ENCODE measurements at regions not wholly inside any gene's neighbourhood (a gene's known extent, or its start where the extent isn't known, plus 50 kb on each side); places are given as distances from the start of the nearest gene placed in this dataset.
"Not testable (repeated sequence)": the region's sequence is repeated elsewhere in the genome, so short reads cannot be mapped to it uniquely, and the experiment has no call there.

DNA sequence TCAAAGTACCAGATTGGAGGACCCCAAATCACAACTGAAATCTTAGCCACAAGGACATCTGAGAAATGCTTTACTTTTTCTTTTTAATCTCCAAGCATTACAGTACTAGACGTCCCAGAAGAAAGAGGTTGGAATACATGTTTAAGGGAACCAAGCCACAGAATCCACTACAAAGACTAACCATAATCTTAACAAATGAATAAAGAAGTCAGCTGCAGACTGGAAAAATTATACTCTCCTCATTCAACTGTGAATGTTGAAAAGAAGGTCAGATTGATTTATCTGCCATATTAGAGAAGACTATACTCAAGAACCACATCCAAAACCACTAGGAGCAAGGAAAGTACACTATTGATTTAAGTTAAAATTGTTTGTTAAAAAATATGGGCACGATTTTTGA, 102.1 kb upstream of the ABCB5 start:
- no peak for DNase-seq (ENCODE audit: low read depth)
- in situ Hi-C loops (cut with HindIII; ENCODE audit: low pct_unique_long_range_greater_than_20kb, low sequenced_read_pairs), result no loop called here

DNA sequence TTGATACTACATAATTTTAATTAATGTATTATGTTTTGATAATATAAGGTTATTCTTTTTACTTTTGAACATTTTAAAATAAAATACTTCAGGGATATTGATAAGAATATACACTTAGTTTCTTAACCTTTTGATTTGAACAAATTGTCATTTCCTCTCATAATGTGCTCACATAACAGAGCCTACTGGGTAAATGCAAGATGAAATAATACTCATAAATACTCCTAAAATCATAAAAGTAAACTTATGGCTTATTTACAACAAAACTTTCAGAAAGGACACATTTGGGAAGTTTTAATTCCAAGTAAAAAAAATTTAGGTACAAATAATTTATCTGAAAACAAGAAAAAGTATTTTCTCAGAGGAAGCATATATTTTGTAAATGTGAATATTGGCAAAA, 101.6 kb upstream of the ABCB5 start:
- in situ Hi-C loops (cut with HindIII; ENCODE audit: low pct_unique_long_range_greater_than_20kb, low sequenced_read_pairs), result no loop called here
- no peak for DNase-seq (ENCODE audit: low read depth)

DNA sequence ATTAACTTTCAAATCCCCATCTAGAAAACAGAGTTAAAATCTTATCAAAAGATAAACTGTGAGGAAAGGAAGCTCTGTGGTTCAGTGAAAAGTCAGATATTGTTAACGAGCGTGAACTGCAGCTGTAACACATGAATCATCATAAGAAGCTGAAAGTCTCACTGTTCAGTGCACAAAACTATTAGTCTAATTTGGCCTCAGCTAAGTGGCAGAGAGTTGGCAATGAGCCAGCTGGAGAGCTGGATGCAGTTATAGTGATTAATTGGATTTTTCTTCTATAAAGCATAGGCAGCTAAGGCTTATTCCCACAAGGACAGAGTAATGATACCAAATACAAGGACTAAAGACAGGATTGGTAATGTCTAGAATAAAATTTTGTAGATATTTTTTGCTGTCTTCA, 101.1 kb upstream of the ABCB5 start:
- peak; percentile 84 for DNase-seq (ENCODE audit: low read depth)
- in situ Hi-C loops (cut with HindIII; ENCODE audit: low pct_unique_long_range_greater_than_20kb, low sequenced_read_pairs), result no loop called here

DNA sequence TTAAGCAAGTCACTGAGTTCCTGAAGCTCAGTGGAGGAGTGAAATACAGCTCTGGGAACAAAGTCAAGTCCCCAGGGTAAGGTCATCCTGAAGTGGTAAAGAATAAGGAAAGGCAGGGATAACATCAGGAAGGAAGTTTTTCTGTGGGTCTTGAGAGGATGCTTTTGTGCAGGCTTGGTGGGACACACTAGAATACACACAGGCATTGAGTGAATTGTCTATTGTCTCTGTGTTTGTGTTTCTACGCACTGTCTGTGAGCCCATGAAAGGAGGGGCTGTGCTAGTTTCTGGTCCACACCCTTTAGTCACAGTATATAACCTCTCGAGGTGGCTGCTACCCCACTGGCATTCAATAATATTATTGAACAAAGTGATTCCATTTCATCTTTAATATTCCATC, 95.8 kb upstream of the ABCB5 start:
- no peak for DNase-seq (ENCODE audit: low read depth)
- in situ Hi-C loops (cut with HindIII; ENCODE audit: low pct_unique_long_range_greater_than_20kb, low sequenced_read_pairs), result no loop called here

DNA sequence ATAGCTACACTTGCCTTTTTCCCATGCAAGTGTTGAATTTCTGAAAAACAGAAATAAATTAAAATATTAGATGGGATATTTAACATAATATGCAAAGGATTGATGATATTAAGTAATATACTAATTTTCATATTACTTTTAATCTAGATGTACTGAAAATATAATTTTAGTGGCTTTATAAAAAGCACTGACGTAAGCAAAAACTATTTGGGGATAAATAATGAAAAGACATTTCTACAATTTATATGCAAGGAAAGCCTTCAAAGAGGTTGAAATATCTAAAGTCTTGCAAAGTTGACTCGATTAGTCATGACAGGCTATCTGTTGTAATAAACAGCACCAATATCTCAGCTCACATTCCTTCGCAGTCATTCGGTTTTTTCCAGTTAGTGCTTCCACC, 94.9 kb upstream of the ABCB5 start:
- in situ Hi-C loops (cut with HindIII; ENCODE audit: low pct_unique_long_range_greater_than_20kb, low sequenced_read_pairs), result no loop called here
- DNase-seq (ENCODE audit: low read depth), result no peak

DNA sequence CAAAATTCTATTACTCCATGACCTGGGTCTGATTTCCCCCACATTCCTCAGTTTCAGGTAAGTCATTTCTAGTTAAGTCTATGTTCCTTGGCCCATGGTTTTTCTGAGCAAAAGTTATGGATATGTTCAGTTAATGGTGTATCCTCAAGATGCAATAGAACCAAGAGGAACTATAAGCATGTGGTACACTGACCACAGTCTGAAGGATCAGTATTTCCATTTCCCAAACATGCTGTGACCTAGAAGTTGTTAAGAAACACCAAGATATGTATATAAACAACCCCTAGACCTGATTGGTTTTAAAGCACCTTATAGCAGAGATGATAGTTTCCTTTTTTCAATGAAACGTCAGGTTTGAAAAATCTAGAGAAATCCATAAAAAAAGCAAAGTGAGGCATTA, 94.2 kb upstream of the ABCB5 start:
- in situ Hi-C loops (cut with HindIII; ENCODE audit: low pct_unique_long_range_greater_than_20kb, low sequenced_read_pairs), result no loop called here

GRCh38 chr7:20529260-20529659, 86.2 kb upstream of the ABCB5 start:
- in situ Hi-C loops (cut with HindIII; ENCODE audit: low pct_unique_long_range_greater_than_20kb, low sequenced_read_pairs), result no loop called here
- no peak for DNase-seq (ENCODE audit: low read depth)

More for the DNA sequence above, 94.2 kb upstream of the ABCB5 start:
- no peak for DNase-seq (ENCODE audit: low read depth)

- in situ Hi-C loops (cut with HindIII; ENCODE audit: low pct_unique_long_range_greater_than_20kb, low sequenced_read_pairs), result no loop called here
- DNase-seq (ENCODE audit: low read depth), result no peak
These were observed 82.6 kb upstream of the ABCB5 start for GRCh38 chr7:20532890-20533289.

- in situ Hi-C loops (cut with HindIII; ENCODE audit: low pct_unique_long_range_greater_than_20kb, low sequenced_read_pairs), result no loop called here
- no peak for DNase-seq (ENCODE audit: low read depth)
These were observed 80.9 kb upstream of the ABCB5 start for GRCh38 chr7:20534543-20534942.

DNA sequence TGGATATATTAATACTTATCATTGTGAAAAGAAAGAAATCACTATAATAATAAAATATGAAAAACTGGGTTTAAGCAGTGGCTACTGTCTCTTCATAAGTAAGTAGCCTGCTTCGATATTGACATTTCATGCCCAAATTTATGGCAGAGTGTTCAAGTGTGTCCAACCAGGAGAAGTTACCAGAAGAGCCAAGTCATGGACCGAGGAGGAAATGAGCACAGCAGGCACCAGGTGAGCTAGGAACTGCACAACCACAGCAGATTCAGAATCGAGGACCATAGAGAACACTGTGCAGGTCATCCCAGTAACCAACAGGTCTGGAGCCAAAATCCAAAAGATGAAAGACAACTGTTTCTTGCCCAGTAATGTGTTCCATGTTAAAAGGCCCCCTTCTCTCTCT, 79.9 kb upstream of the ABCB5 start:
- in situ Hi-C loops (cut with HindIII; ENCODE audit: low pct_unique_long_range_greater_than_20kb, low sequenced_read_pairs), result no loop called here
- no peak for DNase-seq (ENCODE audit: low read depth)

DNA sequence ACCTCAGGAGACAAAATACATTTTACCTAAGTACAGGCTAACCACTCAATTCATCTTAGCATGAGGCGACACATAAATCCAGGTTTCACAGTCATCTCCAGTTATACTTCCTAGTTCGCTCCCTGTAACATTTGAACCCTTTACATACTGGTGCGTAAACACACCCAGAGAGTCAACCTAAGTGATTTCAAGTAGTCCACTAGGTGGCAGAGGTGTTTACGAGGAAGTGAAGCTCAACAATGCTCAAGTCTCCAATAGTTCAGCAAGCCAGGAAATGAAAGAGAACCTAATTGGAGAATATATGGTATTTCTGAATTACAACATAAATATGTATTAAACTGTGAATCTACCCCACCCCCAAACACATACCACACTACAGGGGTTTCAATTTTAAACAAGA, 76.3 kb upstream of the ABCB5 start:
- in situ Hi-C loops (cut with HindIII; ENCODE audit: low pct_unique_long_range_greater_than_20kb, low sequenced_read_pairs), result no loop called here
- DNase-seq (ENCODE audit: low read depth), result no peak

- in situ Hi-C loops (cut with HindIII; ENCODE audit: low pct_unique_long_range_greater_than_20kb, low sequenced_read_pairs), result no loop called here
- DNase-seq (ENCODE audit: low read depth), result no peak
These were observed 73.7 kb upstream of the ABCB5 start for GRCh38 chr7:20541608-20542349.

DNA sequence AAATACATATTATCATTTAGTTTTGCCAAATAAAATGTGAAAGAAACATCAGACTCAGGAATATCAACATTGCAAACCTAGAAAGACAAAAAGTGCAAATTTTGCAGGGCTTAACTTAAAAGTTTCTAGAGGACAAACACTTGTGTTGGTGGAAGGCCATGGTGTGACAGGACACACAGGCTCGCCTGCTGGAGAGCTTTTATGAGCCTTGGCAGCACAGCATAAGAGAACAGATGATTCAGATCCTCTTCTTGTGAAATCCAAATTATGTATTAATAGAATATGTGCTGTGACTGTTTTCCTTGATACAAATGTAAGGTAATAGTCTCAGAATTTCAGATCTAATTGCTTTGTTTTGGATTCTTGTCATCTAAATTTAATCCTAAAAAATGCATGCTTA, 72.9 kb upstream of the ABCB5 start:
- DNase-seq (ENCODE audit: low read depth), result no peak
- in situ Hi-C loops (cut with HindIII; ENCODE audit: low pct_unique_long_range_greater_than_20kb, low sequenced_read_pairs), result no loop called here

DNA sequence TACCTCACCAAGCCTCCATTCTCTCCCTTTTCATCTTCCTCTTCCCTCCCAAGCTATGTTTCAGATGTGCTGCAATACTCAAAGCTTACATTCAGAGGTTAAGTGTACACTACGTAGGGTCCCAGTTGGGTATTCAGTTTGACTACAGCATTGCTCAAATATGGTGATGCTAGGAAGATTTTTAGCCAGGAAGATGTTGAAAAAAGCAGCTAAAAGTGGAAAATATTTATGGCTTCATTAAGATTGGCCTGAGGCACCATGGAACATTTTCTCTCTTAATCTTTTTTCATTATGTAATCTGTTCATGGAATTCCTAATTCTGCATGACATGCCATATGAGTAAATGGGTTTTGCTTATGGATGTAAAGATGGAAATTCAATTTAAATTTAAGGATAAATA, 72.0 kb upstream of the ABCB5 start:
- in situ Hi-C loops (cut with HindIII; ENCODE audit: low pct_unique_long_range_greater_than_20kb, low sequenced_read_pairs), result no loop called here
- no peak for DNase-seq (ENCODE audit: low read depth)

DNA sequence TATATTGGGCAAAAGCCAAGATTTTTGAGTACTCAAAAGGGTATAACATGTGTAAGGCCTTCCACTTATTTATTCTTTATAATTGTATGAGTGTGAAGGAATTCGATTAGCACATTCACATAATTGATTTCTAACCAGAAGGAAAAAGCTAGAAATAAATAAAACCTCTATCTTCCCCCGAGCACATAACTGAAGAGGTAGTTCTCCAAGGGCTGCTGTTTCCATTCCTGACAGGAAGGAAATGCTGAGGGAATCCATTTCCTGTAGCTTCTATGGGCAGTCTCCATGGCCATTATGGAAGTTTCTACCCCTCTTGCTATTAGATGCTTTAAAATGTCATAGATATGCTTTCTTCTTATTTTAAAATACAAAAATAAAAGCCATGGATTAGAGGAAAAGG, 70.5 kb upstream of the ABCB5 start:
- in situ Hi-C loops (cut with HindIII; ENCODE audit: low pct_unique_long_range_greater_than_20kb, low sequenced_read_pairs), result no loop called here
- no peak for DNase-seq (ENCODE audit: low read depth)

DNA sequence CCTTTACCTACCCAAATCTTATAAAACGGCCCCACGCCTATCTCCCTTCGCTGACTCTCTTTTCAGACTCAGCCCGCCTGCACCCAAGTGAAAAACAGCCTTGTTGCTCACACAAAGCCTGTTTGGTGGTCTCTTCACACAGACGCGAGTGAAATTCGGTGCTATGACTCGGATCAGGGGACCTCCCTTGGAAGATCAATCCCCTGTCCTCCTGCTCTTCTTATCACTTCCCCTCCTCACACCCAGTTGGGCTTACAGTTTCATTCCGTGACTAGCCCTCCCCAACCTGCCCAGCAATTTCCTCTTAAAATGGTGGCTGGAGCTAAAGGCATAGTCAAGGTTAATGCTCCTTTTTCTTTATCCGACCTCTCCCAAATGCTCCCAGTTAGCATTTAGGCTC, 68.5 kb upstream of the ABCB5 start:
- in situ Hi-C loops (cut with HindIII; ENCODE audit: low pct_unique_long_range_greater_than_20kb, low sequenced_read_pairs); DNase-seq (ENCODE audit: low read depth): not testable (repeated sequence)

- in situ Hi-C loops (cut with HindIII; ENCODE audit: low pct_unique_long_range_greater_than_20kb, low sequenced_read_pairs), result no loop called here
- DNase-seq (ENCODE audit: low read depth), result no peak
These were observed 61.4 kb upstream of the ABCB5 start for GRCh38 chr7:20554072-20554471.

- no peak for DNase-seq (ENCODE audit: low read depth)
- in situ Hi-C loops (cut with HindIII; ENCODE audit: low pct_unique_long_range_greater_than_20kb, low sequenced_read_pairs), result no loop called here
These were observed 59.4 kb upstream of the ABCB5 start for GRCh38 chr7:20556091-20556490.

DNA sequence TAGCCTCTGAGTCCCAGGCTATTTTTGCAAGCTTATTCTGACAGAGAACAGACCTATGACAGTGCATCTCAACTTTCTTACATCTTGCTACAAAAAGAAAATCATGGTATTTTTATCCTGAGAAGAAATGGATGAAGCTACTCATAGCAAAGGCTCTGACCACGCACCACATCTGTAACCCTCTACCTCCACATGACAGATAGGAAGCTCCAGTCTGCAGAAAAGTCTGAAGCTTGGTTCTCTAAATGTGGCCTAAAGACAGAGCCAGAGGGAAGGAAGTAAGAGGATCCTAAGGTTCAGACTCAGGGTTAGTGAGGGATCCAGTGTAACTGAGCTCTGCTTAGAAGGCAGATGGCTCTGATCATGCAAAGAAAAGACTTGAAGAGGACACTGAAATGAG, 58.4 kb upstream of the ABCB5 start:
- DNase-seq (ENCODE audit: low read depth), result no peak
- in situ Hi-C loops (cut with HindIII; ENCODE audit: low pct_unique_long_range_greater_than_20kb, low sequenced_read_pairs), result no loop called here

DNA sequence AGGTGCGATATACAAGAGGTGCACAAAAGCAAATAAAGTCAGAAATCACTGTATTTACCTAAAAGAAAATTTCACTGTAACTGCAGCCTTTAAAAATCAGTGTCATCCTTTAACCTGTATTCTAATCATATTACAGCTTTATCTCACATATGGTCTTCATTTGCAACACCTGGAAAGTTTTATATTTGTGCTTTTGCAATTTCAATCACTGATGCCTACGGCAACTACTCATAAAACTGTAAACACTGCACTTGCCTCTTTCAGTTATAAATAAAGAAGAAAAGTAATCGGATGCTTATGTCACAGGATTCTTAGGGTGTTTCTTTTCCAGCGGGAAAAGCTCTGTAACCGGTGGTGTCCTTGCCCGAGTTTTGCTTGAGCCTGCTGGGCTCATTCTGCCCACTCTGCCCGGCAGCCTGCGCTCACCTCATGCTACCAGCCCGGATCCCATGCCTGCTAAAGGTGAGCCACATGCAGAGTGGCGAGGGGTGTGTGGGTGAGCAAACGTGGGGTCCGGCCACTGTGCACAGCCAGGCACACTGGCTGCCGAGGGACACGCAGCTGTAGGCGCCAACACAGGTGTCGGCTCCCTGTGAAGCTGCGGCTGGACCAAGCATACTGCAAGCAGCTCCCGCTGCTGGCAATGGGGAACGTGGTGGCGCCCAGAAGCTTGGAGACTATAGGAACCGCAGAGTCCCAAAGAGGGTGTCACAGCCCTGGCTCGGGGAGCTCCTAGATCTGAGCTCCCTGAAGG, 56.3 kb upstream of the ABCB5 start:
- no peak for DNase-seq (ENCODE audit: low read depth)
- in situ Hi-C loops (cut with HindIII; ENCODE audit: low pct_unique_long_range_greater_than_20kb, low sequenced_read_pairs), result no loop called here

All from Caki2 (cell line).